Parathyroid adenoma (tissue), 2 donors: ENCODE measurements at regions not wholly inside any gene's neighbourhood (a gene's known extent, or its start where the extent isn't known, plus 50 kb on each side); places are given as distances from the start of the nearest gene placed in this dataset.

Experiments used
- H2AFZ ChIP-seq: fragments of 300-600 bp; sonication (generic); one replicate; pipeline ENCODE4 v1.7.0; 2017; ENCODE audit warnings: antibody characterized with exemption, mild to moderate bottlenecking
- H3K27ac ChIP-seq: fragments of 300-600 bp; sonication (generic); one replicate; pipeline ENCODE4 v1.7.0; 2017
- H3K27me3 ChIP-seq: fragments of 300-600 bp; sonication (generic); one replicate; pipeline ENCODE4 v1.7.0; 2017; ENCODE audit warnings: low read length; ENCODE audit not compliant: control insufficient read depth, insufficient read depth
- H3K36me3 ChIP-seq: fragments of 300-600 bp; sonication (generic); one replicate; pipeline ENCODE4 v1.7.0; 2017; ENCODE audit warnings: low read length; ENCODE audit not compliant: control insufficient read depth, insufficient read depth
- H3K4me1 ChIP-seq: fragments of 300-600 bp; sonication (generic); one replicate; pipeline ENCODE4 v1.7.0; 2017; ENCODE audit warnings: control low read depth
- H3K4me2 ChIP-seq: fragments of 300-600 bp; sonication (generic); one replicate; pipeline ENCODE4 v1.7.0; 2017; ENCODE audit warnings: low read length
- H3K4me3 ChIP-seq: fragments of 300-600 bp; sonication (generic); one replicate; pipeline ENCODE4 v1.7.0; 2017; ENCODE audit warnings: low read depth, low read length
- H3K79me2 ChIP-seq: fragments of 300-600 bp; sonication (generic); one replicate; pipeline ENCODE4 v1.7.0; 2017; ENCODE audit warnings: control low read depth
- H3K9ac ChIP-seq: fragments of 300-600 bp; sonication (generic); one replicate; pipeline ENCODE4 v1.7.0; 2017; ENCODE audit warnings: mild to moderate bottlenecking
- H3K9me3 ChIP-seq: fragments of 300-600 bp; sonication (generic); one replicate; pipeline ENCODE4 v1.7.0; 2017; ENCODE audit warnings: low read length; ENCODE audit not compliant: control insufficient read depth
- CTCF ChIP-seq: fragments of 300-600 bp; sonication (generic); IDR thresholded peaks from one replicate; pipeline ENCODE4 v1.7.0; 2017; ENCODE audit warnings: antibody characterized with exemption, mild to moderate bottlenecking
- donor health status: primary hyperparathyroidism.

DNA sequence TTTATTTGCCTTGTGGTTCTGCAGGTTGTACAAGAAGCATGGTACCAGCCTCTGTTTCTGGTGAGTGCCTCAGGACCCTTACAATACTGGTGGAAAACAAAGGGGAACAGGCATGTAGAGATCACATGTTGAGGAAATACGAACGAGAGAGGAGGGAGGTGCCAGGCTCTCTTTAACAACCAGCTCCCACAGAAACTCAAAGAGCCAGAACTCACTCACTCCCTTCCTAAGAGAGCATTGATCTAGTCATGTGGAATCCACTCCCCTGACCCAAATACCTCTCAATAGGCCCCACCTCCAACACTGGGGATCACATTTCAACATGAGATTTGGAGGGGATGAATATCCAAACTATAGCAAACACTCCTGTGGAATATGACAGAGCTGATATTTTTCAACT, 938.0 kb downstream of the GALC start:
- no peak for TF ChIP-seq CTCF
- Histone ChIP-seq H3K27ac (no peak overlapping the region), H3K79me2 (no peaks in the 10 kb centered on the region), H3K4me2 (no peak overlapping the region), H2AFZ (no peak overlapping the region), H3K27me3 (no peaks in the 10 kb centered on the region), H3K36me3 (peaks cover 3% of the 10 kb centered on the region), H3K9ac (no peak overlapping the region), H3K4me3 (no peak overlapping the region), H3K9me3 (no peaks in the 10 kb centered on the region), H3K4me1 (no peaks in the 10 kb centered on the region)

GRCh38 chr14:87052646-87053225, 940.2 kb downstream of the GALC start:
- no peak for TF ChIP-seq CTCF
- Histone ChIP-seq H3K4me2 (no peak overlapping the region), H3K27me3 (no peaks in the 10 kb centered on the region), H3K9ac (no peak overlapping the region), H3K9me3 (no peaks in the 10 kb centered on the region), H3K79me2 (no peaks in the 10 kb centered on the region), H2AFZ (no peak overlapping the region), H3K4me1 (no peaks in the 10 kb centered on the region), H3K36me3 (no peaks in the 10 kb centered on the region), H3K27ac (no peak overlapping the region), H3K4me3 (no peak overlapping the region)

- Histone ChIP-seq H3K27ac (no peak overlapping the region), H3K9me3 (no peaks in the 10 kb centered on the region), H3K27me3 (no peaks in the 10 kb centered on the region), H3K4me3 (no peak overlapping the region), H2AFZ (no peak overlapping the region), H3K36me3 (no peaks in the 10 kb centered on the region), H3K9ac (no peak overlapping the region), H3K4me2 (no peak overlapping the region), H3K79me2 (no peaks in the 10 kb centered on the region), H3K4me1 (no peaks in the 10 kb centered on the region)
- TF ChIP-seq CTCF = no peak
Observed at GRCh38 chr14:87050421-87050820, 942.6 kb downstream of the GALC start.

DNA sequence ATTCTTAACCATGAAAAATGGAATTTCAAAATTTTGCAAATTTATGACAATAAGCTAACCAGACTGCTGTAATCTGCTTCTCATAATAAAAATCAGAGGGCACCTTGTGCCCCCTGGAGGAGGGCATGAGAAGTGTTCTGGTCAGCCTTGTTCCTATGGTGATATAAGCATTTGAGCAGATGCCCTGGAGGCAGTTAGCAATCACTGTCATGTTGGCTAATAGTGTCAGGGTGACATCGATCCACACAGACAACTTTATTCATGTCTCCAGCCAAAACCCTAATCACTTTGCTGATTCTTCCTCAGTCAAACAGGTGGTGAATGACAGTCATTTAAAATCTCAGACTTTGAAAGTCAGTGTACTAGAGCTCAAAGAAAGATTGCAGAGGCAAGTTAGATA, 943.0 kb downstream of the GALC start:
- Histone ChIP-seq H3K9me3 (no peaks in the 10 kb centered on the region), H3K4me2 (no peak overlapping the region)

More for the DNA sequence above, 943.0 kb downstream of the GALC start:
- Histone ChIP-seq H3K27me3 (no peaks in the 10 kb centered on the region), H3K4me3 (no peak overlapping the region), H3K79me2 (no peaks in the 10 kb centered on the region), H3K9ac (no peak overlapping the region), H2AFZ (no peak overlapping the region), H3K4me1 (no peaks in the 10 kb centered on the region), H3K27ac (no peak overlapping the region), H3K36me3 (no peaks in the 10 kb centered on the region)
- TF ChIP-seq CTCF = no peak
